T-helper 1 cell (primary cell): ENCODE measurements at regions not wholly inside any gene's neighbourhood (a gene's known extent, or its start where the extent isn't known, plus 50 kb on each side); places are given as distances from the start of the nearest gene placed in this dataset.
A peak's percentile ranks its signal among the peaks of the same experiment; 100 is the strongest.
"Not testable (repeated sequence)": the region's sequence is repeated elsewhere in the genome, so short reads cannot be mapped to it uniquely, and the experiment has no call there.

Source experiments
- DNase-seq, 5 donors: peaks; one replicate each; pipeline ENCODE4 v3.0.0-alpha.2; 2012 to 2020

- no peak for DNase-seq
Observed at GRCh38 chr6:22129751-22130150, 167.1 kb downstream of the PRL start.

- no peak for DNase-seq
Observed at GRCh38 chr6:22132656-22133055, 164.2 kb downstream of the PRL start.

- no peak for DNase-seq
Observed at GRCh38 chr6:22133357-22133756, 163.5 kb downstream of the PRL start.

- DNase-seq = no peak
Observed at GRCh38 chr6:22134308-22134707, 162.5 kb downstream of the PRL start.

GRCh38 chr6:22135395-22135794 is 161.4 kb downstream of the PRL start:
- no peak for DNase-seq

- DNase-seq = not testable (repeated sequence)
Observed at GRCh38 chr6:22140736-22141135, 156.1 kb downstream of the PRL start.

GRCh38 chr6:22141241-22141745 is 155.5 kb downstream of the PRL start:
- DNase-seq = no peak

- no peak for DNase-seq
Observed at GRCh38 chr6:22142856-22143255, 154.0 kb downstream of the PRL start.

- no peak for DNase-seq
Observed at GRCh38 chr6:22145376-22145775, 151.5 kb downstream of the PRL start.

- DNase-seq = no peak
Observed at GRCh38 chr6:22145823-22146677, 150.8 kb downstream of the PRL start.

GRCh38 chr6:22146678-22146930 is 150.2 kb downstream of the PRL start:
- DNase-seq = no peak

GRCh38 chr6:22146931-22147701 is 149.7 kb downstream of the PRL start:
- peak in 1 of 5 donors; percentile 11 for DNase-seq

GRCh38 chr6:22147921-22148776 is 148.7 kb downstream of the PRL start:
- no peak for DNase-seq

- no peak for DNase-seq
Observed at GRCh38 chr6:22149096-22149495, 147.7 kb downstream of the PRL start.

- DNase-seq = no peak
Observed at GRCh38 chr6:22149501-22150367, 147.1 kb downstream of the PRL start.

GRCh38 chr6:22150368-22151035 is 146.3 kb downstream of the PRL start:
- no peak for DNase-seq

- DNase-seq = no peak
Observed at GRCh38 chr6:22151892-22152291, 144.9 kb downstream of the PRL start.

- DNase-seq = no peak
Observed at GRCh38 chr6:22152841-22153240, 144.0 kb downstream of the PRL start.

GRCh38 chr6:22153384-22154158 is 143.3 kb downstream of the PRL start:
- no peak for DNase-seq

GRCh38 chr6:22155551-22155950 is 141.3 kb downstream of the PRL start:
- DNase-seq = no peak

- DNase-seq = no peak
Observed at GRCh38 chr6:22157233-22157632, 139.6 kb downstream of the PRL start.
